HL-60/S4 treated with retinoic acid at 250 ng/mL for 4 days and 3 days (cell line): ENCODE measurements at regions not wholly inside any gene's neighbourhood (a gene's known extent, or its start where the extent isn't known, plus 50 kb on each side); places are given as distances from the start of the nearest gene placed in this dataset.

Source experiments
- in situ Hi-C: fragments of 300-500 bp; cut with MboI; formaldehyde crosslinking; loops from 2 replicates; pipeline ENCODE4 v1.7.0; 2022; ENCODE audit warnings: low sequenced_read_pairs

- in situ Hi-C loops = no loop called here
These were observed 457.6 kb downstream of the TFAP2A start for GRCh38 chr6:9957215-9957759.

- in situ Hi-C loops = no loop called here
These were observed 466.2 kb downstream of the TFAP2A start for GRCh38 chr6:9948678-9949077.

- in situ Hi-C loops = no loop called here
These were observed 470.9 kb downstream of the TFAP2A start for GRCh38 chr6:9943986-9944385.

- in situ Hi-C loops = no loop called here
These were observed 471.8 kb downstream of the TFAP2A start for GRCh38 chr6:9943026-9943425.

- in situ Hi-C loops = no loop called here
These were observed 472.7 kb downstream of the TFAP2A start for GRCh38 chr6:9942131-9942530.

GRCh38 chr6:9938801-9939200 lies 476.1 kb downstream of the TFAP2A start:
- in situ Hi-C loops = no loop called here

GRCh38 chr6:9937031-9937763 lies 477.7 kb downstream of the TFAP2A start:
- in situ Hi-C loops = no loop called here

GRCh38 chr6:9936551-9936950 lies 478.3 kb downstream of the TFAP2A start:
- in situ Hi-C loops = no loop called here

- in situ Hi-C loops = no loop called here
These were observed 481.2 kb downstream of the TFAP2A start for GRCh38 chr6:9933677-9934076.

- in situ Hi-C loops = no loop called here
These were observed 487.6 kb downstream of the TFAP2A start for GRCh38 chr6:9927275-9927674.

- in situ Hi-C loops = no loop called here
These were observed 489.9 kb downstream of the TFAP2A start for GRCh38 chr6:9924971-9925370.

- in situ Hi-C loops = no loop called here
These were observed 493.5 kb downstream of the TFAP2A start for GRCh38 chr6:9921366-9921765.

- in situ Hi-C loops = no loop called here
These were observed 499.9 kb downstream of the TFAP2A start for GRCh38 chr6:9914951-9915350.

- in situ Hi-C loops = no loop called here
These were observed 513.5 kb downstream of the TFAP2A start for GRCh38 chr6:9901376-9901775.

- in situ Hi-C loops = no loop called here
These were observed 518.1 kb downstream of the TFAP2A start for GRCh38 chr6:9896806-9897205.

- in situ Hi-C loops = no loop called here
These were observed 524.0 kb downstream of the TFAP2A start for GRCh38 chr6:9890893-9891292.

- in situ Hi-C loops = no loop called here
These were observed 524.4 kb downstream of the TFAP2A start for GRCh38 chr6:9890469-9890868.

- in situ Hi-C loops = no loop called here
These were observed 536.3 kb downstream of the TFAP2A start for GRCh38 chr6:9878535-9878934.

GRCh38 chr6:9875605-9876353 lies 539.1 kb downstream of the TFAP2A start:
- in situ Hi-C loops = no loop called here

- in situ Hi-C loops = no loop called here
These were observed 552.2 kb downstream of the TFAP2A start for GRCh38 chr6:9862603-9863167.

GRCh38 chr6:9851541-9852380 lies 563.1 kb downstream of the TFAP2A start:
- in situ Hi-C loops = no loop called here
